IPS DF 6.9 (cell line): ENCODE measurements at regions not wholly inside any gene's neighbourhood (a gene's known extent, or its start where the extent isn't known, plus 50 kb on each side); places are given as distances from the start of the nearest gene placed in this dataset.

Experiments
- DNase-seq: peaks from one replicate; pipeline ENCODE4 v3.0.0-alpha.2; 2013; ENCODE audit warnings: low read depth, low spot score
- H3K27ac ChIP-seq: one replicate; pipeline ENCODE4 v1.5.1; 2013; ENCODE audit warnings: low read length, control low read depth
- H3K27me3 ChIP-seq: 2 replicates; pipeline ENCODE4 v1.6.1; 2013; ENCODE audit warnings: mild to moderate bottlenecking, low read length; ENCODE audit not compliant: control insufficient read depth, insufficient read depth
- H3K36me3 ChIP-seq: 2 replicates; pipeline ENCODE4 v1.6.1; 2013; ENCODE audit warnings: low read length; ENCODE audit not compliant: control insufficient read depth, insufficient read depth
- H3K4me1 ChIP-seq: 2 replicates; pipeline ENCODE4 v1.6.1; 2013; ENCODE audit warnings: low read length; ENCODE audit not compliant: control insufficient read depth, insufficient read depth
- H3K4me3 ChIP-seq: 2 replicates; pipeline ENCODE4 v1.5.1; 2013; ENCODE audit warnings: mild to moderate bottlenecking, low read length
- H3K9me3 ChIP-seq: 2 replicates; pipeline ENCODE4 v1.6.1; 2013; ENCODE audit warnings: low read length, inconsistent platforms; ENCODE audit not compliant: control insufficient read depth, insufficient read depth
- WGBS: extraction: QIAGEN DNeasy Blood & Tissue Kit; methylation state at CpG from one replicate; pipeline ENCODE4 v1.1.7; 2013; ENCODE audit warnings: mixed read lengths, missing lambda C conversion rate; ENCODE audit not compliant: insufficient read length, insufficient coverage; 5-methylcytosine and 5-hydroxymethylcytosine counted together

- 0 out of 2 replicates have a peak, but pooled peaks cover 2% of the 10 kb centered on the region for H3K27me3 ChIP-seq
- no peaks in the 10 kb centered on the region for H3K36me3 ChIP-seq
- H3K9me3 ChIP-seq, result no peaks in the 10 kb centered on the region
- 0 out of 2 replicates have a peak, but pooled peaks cover 1% of the 10 kb centered on the region for H3K4me1 ChIP-seq
- H3K27ac ChIP-seq, result no peak overlapping the region
- H3K4me3 ChIP-seq, result no peak overlapping the region
- WGBS, result no CpG with 5 or more reads among the region's 21 CpGs
- no peak for DNase-seq
These were observed 165.3 kb downstream of the ERCC6L2 start for GRCh38 chr9:96040591-96041461.

GRCh38 chr9:96038914-96039313 lies 163.4 kb downstream of the ERCC6L2 start:
- Histone ChIP-seq H3K36me3 (no peaks in the 10 kb centered on the region), H3K9me3 (0 out of 2 replicates have a peak, but pooled peaks cover 1% of the 10 kb centered on the region), H3K27ac (no peak overlapping the region), H3K27me3 (0 out of 2 replicates have a peak, but pooled peaks cover 2% of the 10 kb centered on the region), H3K4me1 (peaks cover 1% of the 10 kb centered on the region; the same call in 1 of the 2 replicates), H3K4me3 (no peak overlapping the region)
- no peak for DNase-seq
- WGBS, result no CpG with 5 or more reads among the region's 6 CpGs

- H3K9me3 ChIP-seq, result 0 out of 2 replicates have a peak, but pooled peaks cover 1% of the 10 kb centered on the region
- DNase-seq, result no peak
These were observed 162.8 kb downstream of the ERCC6L2 start for GRCh38 chr9:96038271-96038670.

GRCh38 chr9:96034553-96035122 lies 159.1 kb downstream of the ERCC6L2 start:
- Histone ChIP-seq H3K4me3 (no peak overlapping the region), H3K36me3 (no peaks in the 10 kb centered on the region), H3K27ac (no peak overlapping the region), H3K4me1 (no peaks in the 10 kb centered on the region; the same call in 1 of the 2 replicates), H3K9me3 (0 out of 2 replicates have a peak, but pooled peaks cover 1% of the 10 kb centered on the region), H3K27me3 (no peaks in the 10 kb centered on the region)
- no CpG with 5 or more reads among the region's 5 CpGs for WGBS
- no peak for DNase-seq

More at GRCh38 chr9:96038271-96038670, 162.8 kb downstream of the ERCC6L2 start:
- Histone ChIP-seq H3K27me3 (0 out of 2 replicates have a peak, but pooled peaks cover 2% of the 10 kb centered on the region), H3K4me1 (peaks cover 1% of the 10 kb centered on the region; the same call in 1 of the 2 replicates), H3K27ac (no peak overlapping the region), H3K36me3 (no peaks in the 10 kb centered on the region), H3K4me3 (no peak overlapping the region)
- WGBS, result no CpG with 5 or more reads among the region's 7 CpGs

GRCh38 chr9:96033896-96034295 lies 158.4 kb downstream of the ERCC6L2 start:
- 0 out of 2 replicates have a peak, but pooled peaks cover 1% of the 10 kb centered on the region for H3K9me3 ChIP-seq
- no CpG with 5 or more reads among the region's 10 CpGs for WGBS
- no peak for DNase-seq
- H3K4me3 ChIP-seq, result no peak overlapping the region
- H3K27ac ChIP-seq, result no peak overlapping the region
- H3K4me1 ChIP-seq, result no peaks in the 10 kb centered on the region; the same call in 1 of the 2 replicates
- no peaks in the 10 kb centered on the region for H3K36me3 ChIP-seq
- no peaks in the 10 kb centered on the region for H3K27me3 ChIP-seq

GRCh38 chr9:96031916-96032534 lies 156.5 kb downstream of the ERCC6L2 start:
- no CpG with 5 or more reads among the region's 15 CpGs for WGBS
- peaks cover 1% of the 10 kb centered on the region; the same call in 1 of the 2 replicates for H3K4me1 ChIP-seq
- peaks cover 12% of the 10 kb centered on the region for H3K27me3 ChIP-seq
- no peak overlapping the region for H3K4me3 ChIP-seq
- no peak overlapping the region for H3K27ac ChIP-seq
- 0 out of 2 replicates have a peak, but pooled peaks cover 1% of the 10 kb centered on the region for H3K9me3 ChIP-seq
- H3K36me3 ChIP-seq, result no peaks in the 10 kb centered on the region
- DNase-seq, result no peak

GRCh38 chr9:96031366-96031824 lies 155.9 kb downstream of the ERCC6L2 start:
- WGBS, result no CpG with 5 or more reads among the region's 6 CpGs
- no peak for DNase-seq
- Histone ChIP-seq H3K27me3 (peaks cover 18% of the 10 kb centered on the region), H3K27ac (no peak overlapping the region), H3K4me3 (no peak overlapping the region), H3K36me3 (no peaks in the 10 kb centered on the region), H3K4me1 (peaks cover 8% of the 10 kb centered on the region), H3K9me3 (0 out of 2 replicates have a peak, but pooled peaks cover 1% of the 10 kb centered on the region)

- Histone ChIP-seq H3K4me3 (no peak overlapping the region), H3K36me3 (no peaks in the 10 kb centered on the region), H3K27me3 (peaks cover 24% of the 10 kb centered on the region), H3K27ac (no peak overlapping the region), H3K9me3 (no peaks in the 10 kb centered on the region), H3K4me1 (peaks cover 8% of the 10 kb centered on the region)
- DNase-seq, result no peak
- WGBS, result no CpG with 5 or more reads among the region's 19 CpGs
These were observed 154.4 kb downstream of the ERCC6L2 start for GRCh38 chr9:96029722-96030530.

- WGBS, result no CpG with 5 or more reads among the region's 72 CpGs
- Histone ChIP-seq H3K4me1 (peaks cover 10% of the 10 kb centered on the region; the same call in 1 of the 2 replicates), H3K36me3 (no peaks in the 10 kb centered on the region), H3K27ac (no peak overlapping the region), H3K27me3 (peaks cover 41% of the 10 kb centered on the region), H3K4me3 (peak overlapping the region; percentile 30; the same call in 1 of the 2 replicates), H3K9me3 (no peaks in the 10 kb centered on the region)
- DNase-seq, result no peak
These were observed 152.0 kb downstream of the ERCC6L2 start for GRCh38 chr9:96027251-96028131.
